IMR-90 (cell line): ENCODE measurements at regions not wholly inside any gene's neighbourhood (a gene's known extent, or its start where the extent isn't known, plus 50 kb on each side); places are given as distances from the start of the nearest gene placed in this dataset.

Experiments
- BHLHE40 ChIP-seq: fragments of 150-350 bp; IDR thresholded peaks from 2 replicates; pipeline ENCODE4 v1.6.1; 2016; ENCODE audit warnings: mild to moderate bottlenecking, low read depth, low read length
- CEBPB ChIP-seq: IDR thresholded peaks from 2 replicates; pipeline ENCODE4 v1.6.1; 2012; ENCODE audit warnings: low read depth, low read length, improper control_type of control experiment
- CTCF ChIP-seq: conservative IDR thresholded peaks from 2 replicates; pipeline ENCODE4 v1.5.1; 2012; ENCODE audit warnings: mild to moderate bottlenecking, low read depth, low read length, improper control_type of control experiment
- ELK1 ChIP-seq: fragments of 150-350 bp; IDR thresholded peaks from 2 replicates; pipeline ENCODE4 v1.6.1; 2016; ENCODE audit warnings: low read depth, mild to moderate bottlenecking, low read length, moderate library complexity, borderline replicate concordance
- MAFK ChIP-seq: IDR thresholded peaks from 2 replicates; pipeline ENCODE4 v1.6.1; 2012; ENCODE audit warnings: low read depth, low read length, improper control_type of control experiment
- MAZ ChIP-seq: IDR thresholded peaks from 2 replicates; pipeline ENCODE4 v1.6.1; 2012; ENCODE audit warnings: low read depth, mild to moderate bottlenecking, low read length, improper control_type of control experiment, moderate library complexity, borderline replicate concordance
- MXI1 ChIP-seq: IDR thresholded peaks from 2 replicates; pipeline ENCODE4 v1.6.1; 2012; ENCODE audit warnings: low read depth, mild to moderate bottlenecking, low read length, moderate library complexity, borderline replicate concordance
- POLR2A ChIP-seq: IDR thresholded peaks from 2 replicates; pipeline ENCODE4 v1.6.1; 2012; ENCODE audit warnings: mild to moderate bottlenecking, low read depth, low read length
- RAD21 ChIP-seq: IDR thresholded peaks from 2 replicates; pipeline ENCODE4 v1.6.1; 2012; ENCODE audit warnings: low read length, improper control_type of control experiment
- RCOR1 ChIP-seq: IDR thresholded peaks from 2 replicates; pipeline ENCODE4 v1.6.1; 2012; ENCODE audit warnings: mild to moderate bottlenecking, low read length, improper control_type of control experiment; ENCODE audit not compliant: insufficient replicate concordance
- RFX5 ChIP-seq: IDR thresholded peaks from 2 replicates; pipeline ENCODE4 v1.8.0; 2012; ENCODE audit warnings: low read depth, mild to moderate bottlenecking, low read length, moderate library complexity
- SMC3 ChIP-seq: fragments of 150-350 bp; IDR thresholded peaks from 2 replicates; pipeline ENCODE4 v1.6.1; 2016; ENCODE audit warnings: low read depth, mild to moderate bottlenecking, antibody characterized with exemption, low read length, moderate library complexity
- USF2 ChIP-seq: fragments of 150-350 bp; IDR thresholded peaks from 2 replicates; pipeline ENCODE4 v1.6.1; 2017; ENCODE audit warnings: mild to moderate bottlenecking, antibody characterized with exemption, low read length, low read depth

GRCh38 chr2:205867371-205867770 is 185.1 kb downstream of the NRP2 start:
- TF ChIP-seq CTCF (no peak), MXI1 (no peak), MAFK (no peak), USF2 (no peak), RFX5 (no peak), POLR2A (no peak), RAD21 (no peak), CEBPB (no peak), MAZ (no peak), SMC3 (no peak), RCOR1 (no peak), ELK1 (no peak), BHLHE40 (no peak)
